Stimulated activated CD4-positive, alpha-beta T cell treated with anti-CD3 and anti-CD28 coated beads, Interleukin-15, amount 100 ng/mL, for 24 hours (primary cell): ENCODE measurements at regions not wholly inside any gene's neighbourhood (a gene's known extent, or its start where the extent isn't known, plus 50 kb on each side); places are given as distances from the start of the nearest gene placed in this dataset.
"Not testable (repeated sequence)": the region's sequence is repeated elsewhere in the genome, so short reads cannot be mapped to it uniquely, and the experiment has no call there.

Experiments
- DNase-seq: peaks from one replicate; pipeline ENCODE4 v3.0.0-alpha.2; 2020

DNA sequence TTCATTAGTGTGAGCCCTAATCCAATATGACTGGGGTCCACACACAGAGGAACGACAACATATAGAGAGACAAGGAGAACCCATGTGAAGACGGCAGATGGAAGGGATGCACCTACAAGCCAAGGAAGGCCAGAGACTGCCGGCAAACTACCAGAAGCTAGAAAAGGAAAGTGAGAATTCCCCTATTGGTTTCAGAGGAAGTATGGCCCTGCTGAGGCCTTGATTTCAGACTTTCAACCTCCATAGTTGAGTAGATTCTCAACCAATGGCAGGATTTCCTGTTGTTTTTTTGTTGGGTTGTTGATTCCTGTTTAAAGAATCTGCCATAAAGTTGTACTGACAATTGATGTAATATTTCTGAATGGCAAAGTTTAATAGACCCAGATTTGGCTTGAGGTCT is 241.5 kb downstream of the SATB2 start:
- DNase-seq: no peak

- no peak for DNase-seq
Observed at GRCh38 chr2:199207011-199207410, 250.7 kb downstream of the SATB2 start.

DNA sequence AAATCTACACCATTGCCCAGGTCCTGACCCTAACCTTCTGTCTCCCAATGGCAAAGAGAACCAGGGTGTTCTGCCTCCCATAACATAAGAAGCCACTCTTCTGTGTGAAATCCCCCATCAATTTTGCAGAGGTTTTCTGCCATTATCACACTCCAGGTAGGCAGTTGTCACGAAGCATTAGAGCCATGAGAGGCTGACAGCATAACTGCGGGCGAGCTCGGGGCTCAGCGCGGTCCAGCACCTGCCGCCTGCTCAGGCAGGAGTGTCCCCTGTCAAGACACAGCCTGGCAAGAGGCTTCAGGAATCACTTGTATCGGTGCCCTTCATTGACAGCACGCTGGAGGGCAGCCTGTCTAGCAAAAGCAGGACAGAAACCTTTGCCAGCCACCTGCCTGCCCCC is 251.2 kb downstream of the SATB2 start:
- no peak for DNase-seq

DNA sequence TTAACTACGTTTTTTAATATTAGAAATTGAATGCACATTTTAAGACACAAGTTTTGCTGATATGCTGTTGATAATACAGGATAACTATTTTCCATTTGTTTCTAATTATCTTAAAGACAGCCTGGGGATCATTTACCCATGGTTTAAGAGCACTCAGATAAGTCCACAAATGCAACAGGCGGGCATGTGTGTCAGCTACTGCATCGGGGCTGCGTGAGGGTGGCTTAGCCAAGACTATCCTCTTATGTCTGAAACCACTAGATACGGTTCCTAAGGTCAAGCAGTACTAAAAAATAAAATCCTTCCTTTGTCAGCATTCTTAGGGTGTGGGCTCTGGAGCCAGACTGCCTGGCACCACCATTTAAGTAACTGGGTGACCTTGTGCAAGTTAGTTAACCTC is 254.8 kb downstream of the SATB2 start:
- no peak for DNase-seq

DNA sequence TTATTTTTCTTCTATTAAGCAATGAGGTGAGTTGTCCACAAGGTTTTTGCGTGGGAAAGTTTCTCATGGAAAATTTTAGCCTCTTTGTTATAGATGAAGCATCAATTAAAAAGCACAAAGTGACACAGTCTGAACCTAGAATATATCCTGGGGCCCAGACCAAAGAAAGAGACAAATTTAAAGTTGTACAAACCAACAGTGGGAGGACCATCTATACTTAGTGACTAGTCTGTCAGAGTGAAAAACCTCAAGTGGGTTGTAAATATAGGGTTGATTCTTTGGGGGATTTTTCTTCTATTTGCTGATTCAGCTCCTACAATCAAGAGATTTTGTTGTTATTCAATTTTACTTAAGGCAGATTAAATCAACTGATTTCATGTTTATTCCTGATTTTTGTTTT is 256.2 kb downstream of the SATB2 start:
- no peak for DNase-seq

DNA sequence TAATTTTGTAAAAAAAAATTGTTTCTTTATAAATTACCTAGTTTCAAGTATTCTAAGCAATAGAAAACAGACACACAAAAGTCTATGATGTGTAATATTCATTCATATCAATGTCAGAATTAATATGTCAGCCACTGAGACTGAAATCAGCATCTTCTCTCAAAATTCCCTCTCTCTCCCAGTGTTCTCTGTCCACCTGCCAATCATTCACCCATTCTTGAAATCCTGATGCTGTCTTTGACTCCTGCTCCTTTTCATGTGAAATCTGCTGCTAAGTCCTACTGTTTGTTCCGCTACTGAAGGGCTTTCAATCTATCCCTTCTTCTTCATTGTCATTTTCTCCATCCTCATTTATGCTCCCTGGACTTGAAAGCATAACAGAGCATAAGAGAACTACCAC is 257.9 kb downstream of the SATB2 start:
- DNase-seq: no peak

- DNase-seq: no peak
Observed at GRCh38 chr2:199197448-199197847, 260.3 kb downstream of the SATB2 start.

GRCh38 chr2:199196686-199197085 is 261.1 kb downstream of the SATB2 start:
- DNase-seq: no peak

- no peak for DNase-seq
Observed at GRCh38 chr2:199195927-199196502, 261.7 kb downstream of the SATB2 start.

- DNase-seq: no peak
Observed at GRCh38 chr2:199191461-199191860, 266.3 kb downstream of the SATB2 start.

GRCh38 chr2:199189229-199189628 is 268.5 kb downstream of the SATB2 start:
- DNase-seq: no peak

DNA sequence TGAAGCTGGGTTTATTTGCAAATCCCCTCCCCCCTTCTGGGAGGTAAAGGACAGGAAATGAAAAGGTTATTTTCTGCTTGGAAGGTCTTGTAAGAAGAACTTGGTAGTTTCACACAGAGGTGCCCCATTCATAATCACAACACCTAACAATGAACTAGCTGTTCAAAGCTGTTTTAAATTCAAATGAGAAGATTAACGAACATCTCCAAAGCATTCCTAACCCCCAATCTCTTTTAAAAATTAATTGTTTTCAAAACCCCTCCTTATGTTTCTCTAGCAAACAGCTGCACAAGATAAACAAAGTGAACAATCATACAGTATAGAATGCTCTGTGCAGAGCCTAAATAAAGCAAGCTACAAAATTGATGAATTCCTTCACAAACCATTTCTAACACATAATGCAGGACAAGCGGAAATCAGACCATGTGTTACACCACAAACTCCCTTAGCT is 271.4 kb downstream of the SATB2 start:
- DNase-seq: no peak

DNA sequence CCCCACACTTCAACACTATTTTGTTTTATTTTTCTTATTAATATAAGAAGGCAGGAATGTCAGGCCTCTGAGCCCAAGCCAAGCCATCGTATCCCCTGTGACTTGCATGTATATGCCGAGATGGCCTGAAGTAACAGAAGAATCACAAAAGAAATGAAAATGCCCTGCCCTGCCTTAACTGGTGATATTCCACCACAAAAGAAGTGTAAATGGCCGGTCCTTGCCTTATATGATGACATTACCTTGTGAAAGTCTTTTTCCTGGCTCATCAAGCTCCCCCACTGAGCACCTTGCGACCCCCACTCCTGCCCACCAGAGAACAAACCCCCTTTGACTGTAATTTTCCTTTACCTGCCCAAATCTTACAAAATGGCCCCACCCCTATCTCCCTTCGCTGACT is 272.6 kb downstream of the SATB2 start:
- DNase-seq: not testable (repeated sequence)

GRCh38 chr2:199163613-199164458 is 293.9 kb downstream of the SATB2 start:
- DNase-seq: no peak

DNA sequence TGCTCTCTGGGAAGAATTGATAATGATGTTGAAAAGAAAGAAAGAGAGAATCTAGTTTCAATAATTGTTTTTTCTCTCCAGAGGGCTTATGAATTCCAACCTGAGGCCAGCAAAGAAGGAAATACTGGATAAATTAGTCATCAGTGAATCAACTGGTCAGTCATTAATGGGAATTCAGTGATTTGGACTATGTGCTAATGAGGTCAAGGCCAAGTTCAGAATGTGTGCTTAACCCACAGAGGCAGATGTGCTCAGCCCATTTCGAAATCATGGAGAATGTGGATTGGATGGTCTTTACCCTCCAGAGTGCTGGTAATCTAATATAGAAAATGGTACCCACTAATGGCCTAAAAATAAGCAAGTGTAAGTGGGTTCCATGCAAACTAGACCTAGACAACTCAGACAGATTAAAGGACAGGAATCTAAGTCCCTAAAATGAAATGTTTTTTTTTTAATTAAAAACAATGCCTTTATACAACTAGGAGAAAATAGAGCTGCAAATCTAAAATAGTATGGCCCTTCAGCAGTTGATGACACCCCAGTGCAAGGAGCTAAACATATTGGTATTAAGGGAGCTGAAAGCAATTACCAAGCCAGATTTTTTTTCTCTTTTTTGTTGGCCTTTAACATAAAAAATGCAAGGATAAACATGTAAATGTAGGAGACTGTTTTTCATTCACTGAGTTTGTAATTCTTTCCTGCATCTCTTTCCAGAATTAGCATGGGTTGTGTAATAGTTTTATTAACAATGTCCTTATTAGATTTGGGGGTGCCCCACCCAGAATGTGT is 296.9 kb downstream of the SATB2 start:
- no peak for DNase-seq

DNA sequence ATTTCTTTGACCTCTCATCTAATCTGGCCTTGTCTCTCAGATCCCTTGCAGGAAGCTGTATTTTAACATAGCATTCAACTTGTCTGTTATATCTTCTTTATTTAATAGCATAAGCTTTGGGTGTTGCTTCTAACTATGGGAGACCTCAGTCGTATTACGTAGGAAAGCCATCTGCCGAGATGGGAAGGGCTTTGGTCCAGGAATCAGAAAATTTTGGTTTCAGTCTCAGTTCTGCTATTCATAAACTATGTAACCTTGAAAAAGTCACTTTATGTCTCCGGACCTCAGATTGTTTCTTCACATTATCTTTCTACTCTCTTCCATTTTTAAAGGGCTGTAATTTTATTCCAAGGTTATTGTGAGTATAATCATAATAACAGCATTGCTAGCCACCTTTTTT is 297.7 kb downstream of the SATB2 start:
- DNase-seq: no peak

GRCh38 chr2:199148076-199148845 is 309.5 kb downstream of the SATB2 start:
- DNase-seq: no peak

DNA sequence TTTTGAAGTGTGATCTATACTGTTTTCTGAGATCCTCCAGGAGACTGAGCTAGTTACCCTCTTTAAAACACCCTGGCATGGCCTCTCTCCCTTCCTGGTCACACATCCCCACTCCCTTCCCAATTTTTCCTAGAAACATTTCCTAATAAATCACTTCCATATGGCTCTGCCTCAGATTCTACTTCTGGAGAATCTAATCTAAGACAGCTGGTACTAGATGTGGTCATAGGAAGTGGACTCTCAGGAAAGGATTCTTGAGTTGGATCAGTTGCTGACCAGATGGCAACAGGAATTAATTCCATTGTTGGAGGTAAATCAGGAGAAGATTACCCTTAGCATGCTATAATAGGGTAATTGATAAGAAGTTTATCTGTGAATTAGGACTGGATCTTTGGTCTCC is 310.5 kb downstream of the SATB2 start:
- DNase-seq: no peak

- DNase-seq: no peak
Observed at GRCh38 chr2:199144546-199144945, 313.2 kb downstream of the SATB2 start.

- no peak for DNase-seq
Observed at GRCh38 chr2:199144036-199144435, 313.7 kb downstream of the SATB2 start.

DNA sequence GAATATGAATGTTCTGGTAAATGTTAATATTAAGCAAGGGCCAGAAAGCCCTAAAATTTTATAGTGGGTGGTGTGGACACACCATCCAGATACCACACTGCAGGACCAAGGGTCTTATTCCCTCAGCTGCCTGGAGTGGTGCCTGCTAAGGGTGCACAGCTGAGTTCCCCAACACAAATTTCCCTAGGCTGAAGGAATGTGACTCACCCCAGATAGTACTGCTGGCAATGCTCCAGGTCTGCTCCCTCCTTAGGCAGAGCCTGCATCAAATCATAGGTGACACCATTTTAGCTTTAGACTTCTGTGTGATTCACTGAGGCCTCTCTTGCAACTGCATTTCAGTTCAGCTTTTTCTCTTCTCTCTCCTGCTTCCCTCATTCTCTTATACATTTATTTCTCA is 321.1 kb downstream of the SATB2 start:
- no peak for DNase-seq

GRCh38 chr2:199136242-199136641 is 321.5 kb downstream of the SATB2 start:
- no peak for DNase-seq

GRCh38 chr2:199131876-199132275 is 325.9 kb downstream of the SATB2 start:
- DNase-seq: no peak
